ENCODE measurements at regions not wholly inside any gene's neighbourhood (a gene's known extent, or its start where the extent isn't known, plus 50 kb on each side); places are given as distances from the start of the nearest gene placed in this dataset.
A peak's percentile ranks its signal among the peaks of the same experiment; 100 is the strongest.
"Not testable (repeated sequence)": the region's sequence is repeated elsewhere in the genome, so short reads cannot be mapped to it uniquely, and the experiment has no call there.

GRCh38 chr3:182626484-182627467 lies 166.5 kb upstream of the ATP11B start:
- DNase-seq (ENCODE audit: low spot score): no peak

DNA sequence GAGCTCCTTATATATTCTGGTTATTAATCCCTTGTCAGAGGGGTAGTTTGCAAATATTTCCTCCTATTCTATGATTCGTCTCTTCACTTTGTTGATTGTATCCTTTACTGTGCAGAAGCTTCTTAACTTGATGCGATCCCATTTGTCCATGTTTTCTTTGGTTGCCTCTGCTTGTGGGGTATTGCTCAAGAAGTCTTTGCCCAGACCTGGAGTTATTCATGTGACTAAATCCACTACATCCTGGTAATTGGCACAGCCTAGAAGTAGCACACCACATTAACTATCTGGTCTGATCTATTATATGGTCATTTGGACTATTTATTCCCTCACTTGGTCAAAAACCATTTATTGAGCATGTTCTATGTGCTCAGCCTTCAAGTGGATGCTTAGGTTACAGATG lies 164.8 kb upstream of the ATP11B start:
- DNase-seq (ENCODE audit: low spot score): no peak

- no peak for DNase-seq (ENCODE audit: low spot score)
Measured at GRCh38 chr3:182629521-182629920, 163.8 kb upstream of the ATP11B start.

GRCh38 chr3:182631183-182632076 lies 161.9 kb upstream of the ATP11B start:
- no peak for DNase-seq (ENCODE audit: low spot score)

DNA sequence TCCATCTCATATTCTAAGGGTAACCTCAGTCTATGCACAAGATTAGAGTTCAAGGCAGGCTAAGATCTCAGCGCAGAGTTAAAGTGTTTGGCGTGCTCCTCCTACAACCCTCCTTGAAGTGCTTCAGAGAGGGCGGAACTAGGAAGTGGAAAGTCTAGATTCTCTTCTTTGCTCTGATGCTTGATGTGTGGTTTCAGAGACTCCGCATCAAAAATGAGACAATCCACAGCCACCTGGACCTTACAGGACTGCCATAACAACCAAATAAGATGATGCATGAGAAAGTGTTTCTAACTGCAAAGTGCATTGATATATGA lies 161.3 kb upstream of the ATP11B start:
- DNase-seq (ENCODE audit: low spot score): no peak

GRCh38 chr3:182633186-182633585 lies 160.1 kb upstream of the ATP11B start:
- no peak for DNase-seq (ENCODE audit: low spot score)

GRCh38 chr3:182636646-182637045 lies 156.7 kb upstream of the ATP11B start:
- DNase-seq (ENCODE audit: low spot score): no peak

DNA sequence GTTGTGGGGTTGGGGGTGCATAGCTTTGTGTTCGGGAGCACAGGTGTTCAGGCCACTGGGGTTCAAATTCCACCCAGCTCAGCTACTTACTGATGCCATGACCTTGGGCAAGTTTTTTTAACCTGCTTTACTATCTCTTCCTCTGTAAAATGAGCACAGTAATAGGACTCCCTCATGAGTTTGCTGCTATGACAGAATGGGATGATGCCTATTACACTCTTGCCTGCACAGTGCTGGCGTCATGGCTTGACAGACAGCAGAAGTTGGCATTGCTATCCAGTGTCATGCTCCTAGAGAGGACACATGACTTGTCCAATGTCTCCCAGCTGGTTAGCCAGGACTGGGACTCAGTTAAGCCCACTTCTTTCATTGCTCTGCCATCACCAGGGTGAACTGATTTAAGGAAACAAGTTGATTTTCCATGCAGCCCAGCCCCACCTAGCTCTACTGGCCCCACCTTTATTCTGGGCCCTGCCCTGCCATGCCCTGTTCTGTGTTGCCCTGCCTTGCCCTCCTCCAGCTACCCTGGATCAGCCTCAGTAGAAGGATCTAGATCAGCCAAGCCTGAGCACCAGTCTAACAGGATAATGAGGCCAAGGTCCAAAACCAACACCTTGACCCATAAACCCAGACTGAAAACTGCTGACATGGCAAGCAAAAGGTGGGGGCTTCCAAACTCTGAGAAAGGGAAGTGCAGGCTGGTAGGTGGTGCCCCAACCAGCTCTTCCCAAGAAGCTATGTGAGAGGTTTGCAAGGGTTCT lies 155.8 kb upstream of the ATP11B start:
- DNase-seq (ENCODE audit: low spot score): no peak

- DNase-seq (ENCODE audit: low spot score): no peak
Measured at GRCh38 chr3:182644013-182644412, 149.3 kb upstream of the ATP11B start.

DNA sequence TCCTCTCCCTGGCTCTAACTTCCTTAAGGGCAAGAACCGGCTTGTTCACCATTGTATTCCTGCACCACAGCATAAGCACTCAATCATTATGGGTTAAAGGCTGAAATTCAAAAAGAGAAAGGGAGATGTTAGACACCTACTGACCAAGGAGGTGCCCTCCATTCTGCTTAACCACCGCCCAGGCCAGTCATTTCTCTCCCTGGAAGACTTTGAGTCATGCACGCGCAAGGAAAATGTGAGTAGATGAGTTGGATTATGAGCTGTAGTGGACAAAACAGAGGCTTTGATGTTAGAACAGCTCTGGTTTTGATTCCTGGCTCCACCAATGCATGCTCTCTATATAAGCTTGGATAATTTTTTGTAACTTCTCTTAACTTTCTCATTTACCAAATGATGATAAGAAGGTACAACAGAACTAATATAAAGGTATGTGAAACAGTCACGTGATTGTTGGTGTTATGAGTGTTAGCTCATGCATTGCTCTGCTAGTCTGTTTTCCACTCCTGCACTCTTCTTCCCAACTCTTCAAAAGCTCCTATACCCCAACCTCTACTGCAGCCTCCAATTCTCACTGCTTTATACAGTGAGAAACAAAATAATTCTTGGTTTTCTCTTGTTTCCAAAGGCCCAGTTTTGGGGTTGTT lies 148.4 kb upstream of the ATP11B start:
- no peak for DNase-seq (ENCODE audit: low spot score)

DNA sequence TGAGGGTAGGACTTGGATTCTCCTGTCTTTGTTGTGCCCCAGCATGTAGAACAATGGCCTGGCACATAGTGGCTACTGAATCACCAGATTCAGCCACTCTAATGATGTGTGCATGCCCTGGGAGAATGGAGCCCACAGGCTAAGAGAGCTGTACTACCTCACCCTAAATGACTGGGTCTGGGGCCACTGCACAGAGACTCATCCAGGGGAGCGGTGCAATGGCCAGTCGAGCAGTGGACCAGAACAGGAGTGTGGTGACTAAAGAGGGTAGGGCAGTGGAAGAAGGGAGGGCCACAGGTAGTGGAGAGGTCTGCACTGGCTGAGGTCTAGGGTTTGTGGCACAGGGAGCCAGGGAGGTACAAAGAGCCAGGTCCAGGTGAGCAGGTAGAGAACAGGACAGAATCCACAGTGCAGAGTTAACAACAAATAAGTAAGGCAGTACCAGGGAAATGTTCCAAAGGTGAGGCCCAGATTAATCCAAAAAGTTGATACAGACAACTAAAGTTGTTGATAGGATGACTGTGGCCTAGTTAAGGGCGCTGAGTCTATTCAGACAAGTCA lies 142.7 kb upstream of the ATP11B start:
- DNase-seq (ENCODE audit: low spot score): no peak

- DNase-seq (ENCODE audit: low spot score): no peak
Measured at GRCh38 chr3:182651461-182651860, 141.8 kb upstream of the ATP11B start.

DNA sequence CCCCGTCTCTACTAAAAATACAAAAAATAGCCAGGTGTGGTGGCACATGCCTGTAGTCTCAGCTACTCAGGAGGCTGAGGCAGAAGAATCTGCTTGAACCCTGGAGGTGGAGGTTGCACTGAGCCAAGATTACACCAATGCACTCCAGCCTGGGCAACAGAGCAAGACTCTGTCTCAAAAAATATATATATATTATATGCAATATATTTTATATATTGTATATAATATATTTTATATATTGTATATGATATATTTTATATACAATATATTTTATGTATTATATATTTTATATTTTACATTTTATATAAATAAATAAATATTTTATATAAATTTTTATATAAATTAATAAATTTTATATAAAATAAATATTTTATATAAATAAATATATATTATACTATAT lies 140.2 kb upstream of the ATP11B start:
- DNase-seq (ENCODE audit: low spot score): not testable (repeated sequence)

DNA sequence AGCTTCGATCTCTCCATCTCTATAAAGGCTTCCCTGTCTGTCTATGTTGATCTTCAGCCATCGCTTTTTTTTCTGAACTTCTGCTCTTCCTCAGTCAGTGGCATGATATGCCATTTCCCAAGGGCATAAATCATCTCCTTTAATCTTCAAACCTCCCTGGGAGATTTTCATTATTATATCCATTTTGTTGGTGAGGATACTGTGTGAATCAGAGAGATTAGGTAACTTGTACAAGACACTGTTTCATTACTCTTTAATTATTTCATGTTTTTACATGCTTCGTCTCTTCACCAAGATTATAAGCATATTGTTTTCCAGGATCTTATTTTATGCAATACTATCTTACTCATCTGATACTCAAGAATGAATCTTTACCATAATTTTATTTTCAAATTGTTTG lies 124.8 kb upstream of the ATP11B start:
- no peak for DNase-seq (ENCODE audit: low spot score)

DNA sequence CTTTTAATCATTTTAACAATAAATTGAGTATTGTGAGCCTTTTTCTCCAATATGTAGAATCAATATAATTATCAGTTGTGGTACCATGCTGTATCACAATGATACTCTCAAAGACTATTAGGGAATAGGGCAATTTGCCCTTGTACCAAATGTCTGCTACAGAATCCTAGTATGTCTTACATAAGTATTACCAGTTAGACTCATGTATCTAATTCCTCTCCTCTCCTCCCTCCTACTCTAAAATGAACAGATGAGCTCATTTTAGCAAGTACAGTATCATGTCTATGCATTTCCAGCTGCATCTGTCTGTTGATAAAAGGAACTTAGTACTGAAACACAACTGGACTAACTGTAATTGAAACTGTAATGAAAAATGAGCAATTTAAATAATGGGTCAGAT lies 124.3 kb upstream of the ATP11B start:
- DNase-seq (ENCODE audit: low spot score): no peak

GRCh38 chr3:182671541-182671940 lies 121.8 kb upstream of the ATP11B start:
- no peak for DNase-seq (ENCODE audit: low spot score)

- DNase-seq (ENCODE audit: low spot score): no peak
Measured at GRCh38 chr3:182671942-182672341, 121.4 kb upstream of the ATP11B start.

- no peak for DNase-seq (ENCODE audit: low spot score)
Measured at GRCh38 chr3:182673336-182673735, 120.0 kb upstream of the ATP11B start.

DNA sequence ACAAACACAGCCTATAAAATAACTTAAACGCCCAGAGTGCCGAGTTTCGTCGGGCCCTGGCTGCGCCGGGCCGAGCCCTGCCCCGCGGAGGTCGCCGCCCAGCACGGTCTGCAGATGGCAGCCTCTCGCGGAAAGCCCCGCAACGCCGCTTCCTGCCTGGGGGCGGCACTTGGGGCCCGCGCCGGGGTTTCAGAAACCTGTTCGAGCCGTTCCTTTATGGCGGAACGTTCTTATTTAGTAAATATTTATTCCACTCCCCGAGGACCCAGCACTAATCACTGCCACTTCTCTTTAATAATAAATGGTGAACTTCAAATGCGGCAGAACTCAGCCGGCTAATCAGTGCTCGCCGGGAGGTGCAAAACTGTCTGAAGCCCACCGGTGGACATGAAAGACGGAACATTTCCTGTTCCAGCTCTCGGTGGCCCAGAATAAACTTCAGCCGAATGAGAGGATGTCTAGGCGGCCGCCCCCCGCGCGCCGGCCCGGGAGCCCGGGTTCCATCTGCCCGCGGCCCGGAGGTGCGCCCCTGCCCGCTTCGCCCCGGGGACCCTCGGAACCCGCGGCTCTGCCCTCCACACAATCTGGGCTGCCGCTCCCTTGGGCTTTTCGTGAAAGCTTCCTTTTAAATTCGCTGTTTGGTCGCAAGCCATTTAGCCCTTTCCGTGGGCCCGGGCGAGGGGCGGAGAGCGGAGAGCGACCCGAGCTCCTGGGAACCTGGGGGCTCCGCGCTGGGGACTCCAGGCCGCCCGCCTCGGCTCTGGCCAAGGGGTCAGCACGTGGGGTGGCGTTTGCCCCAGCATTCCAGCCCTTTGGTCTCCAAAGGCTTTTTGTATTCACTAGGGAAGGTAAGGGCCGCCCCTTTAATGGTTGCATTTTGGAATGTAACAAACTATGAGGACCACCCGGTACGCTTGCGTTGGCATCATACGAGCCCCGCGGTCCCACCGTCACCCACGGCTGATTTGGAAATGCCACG lies 110.8 kb upstream of the ATP11B start:
- DNase-seq (ENCODE audit: low spot score): peak; percentile 37

DNA sequence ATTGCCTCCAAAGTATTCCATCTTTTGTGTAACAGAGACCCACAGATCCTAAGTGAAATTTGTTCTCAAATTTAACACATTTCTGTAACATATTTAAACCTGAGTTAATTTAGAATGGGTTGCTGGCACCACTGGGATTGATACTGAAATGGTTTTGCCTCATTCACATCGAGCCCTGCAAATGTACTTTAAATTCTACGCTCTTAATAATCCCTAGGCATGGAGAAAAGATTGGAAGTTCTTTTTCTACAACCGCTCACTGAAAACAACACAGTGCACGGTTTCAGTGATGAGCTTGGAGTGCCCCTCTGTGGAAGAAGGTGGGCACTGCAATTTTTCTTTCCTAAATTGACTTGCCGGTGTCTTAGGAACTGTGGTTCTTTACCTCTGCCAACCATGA lies 109.9 kb upstream of the ATP11B start:
- peak; percentile 47 for DNase-seq (ENCODE audit: low spot score)

Data from HuH-7.5 (cell line).